ENCODE measurements at regions not wholly inside any gene's neighbourhood (a gene's known extent, or its start where the extent isn't known, plus 50 kb on each side); places are given as distances from the start of the nearest gene placed in this dataset.

- no peaks in the 10 kb centered on the region for H3K27me3 ChIP-seq (ENCODE audit: control insufficient read depth, insufficient read depth, low read length)
- H3K4me3 ChIP-seq (ENCODE audit: low read length) = no peak overlapping the region
- no peak overlapping the region for H3K27ac ChIP-seq (ENCODE audit: low read length)
- H3K9me3 ChIP-seq (ENCODE audit: control insufficient read depth, insufficient read depth, low read length) = no peaks in the 10 kb centered on the region
- H3K4me1 ChIP-seq (ENCODE audit: control insufficient read depth, insufficient read depth, low read length) = no peaks in the 10 kb centered on the region
- DNase-seq (ENCODE audit: low read depth, low spot score) = no peak
- H3K36me3 ChIP-seq (ENCODE audit: control insufficient read depth, insufficient read depth, low read length) = no peaks in the 10 kb centered on the region
- WGBS (ENCODE audit: insufficient coverage, insufficient read length) = no CpG with 5 or more reads among the region's 2 CpGs
Measured at GRCh38 chr2:220995581-220995980, 576.5 kb downstream of the EPHA4 start.

DNA sequence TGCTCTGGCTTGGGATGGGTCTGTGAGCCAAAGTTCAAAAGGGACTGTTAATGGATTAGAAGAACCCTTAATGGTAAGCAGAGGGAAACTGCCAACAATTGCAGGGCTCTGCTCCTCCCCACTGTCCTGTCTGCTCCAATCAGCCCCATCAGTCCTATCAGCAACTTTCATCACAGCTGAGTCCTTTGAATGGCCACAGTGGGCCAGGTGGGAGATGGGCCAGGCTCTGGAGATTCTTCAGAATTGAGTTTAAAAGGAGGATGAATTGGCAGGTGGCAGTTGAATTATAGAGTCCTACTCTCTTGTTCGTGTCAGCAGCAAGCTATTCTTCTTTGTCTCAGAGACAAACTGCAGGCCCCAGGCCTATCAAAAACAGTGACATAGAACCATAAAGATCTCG lies 573.9 kb downstream of the EPHA4 start:
- no peak overlapping the region for H3K4me3 ChIP-seq (ENCODE audit: low read length)
- WGBS (ENCODE audit: insufficient coverage, insufficient read length) = no CpG with 5 or more reads among the region's 2 CpGs
- no peak overlapping the region for H3K27ac ChIP-seq (ENCODE audit: low read length)
- no peaks in the 10 kb centered on the region for H3K27me3 ChIP-seq (ENCODE audit: control insufficient read depth, insufficient read depth, low read length)
- no peaks in the 10 kb centered on the region for H3K4me1 ChIP-seq (ENCODE audit: control insufficient read depth, insufficient read depth, low read length)
- no peak for DNase-seq (ENCODE audit: low read depth, low spot score)
- H3K36me3 ChIP-seq (ENCODE audit: control insufficient read depth, insufficient read depth, low read length) = no peaks in the 10 kb centered on the region
- H3K9me3 ChIP-seq (ENCODE audit: control insufficient read depth, insufficient read depth, low read length) = no peaks in the 10 kb centered on the region

DNA sequence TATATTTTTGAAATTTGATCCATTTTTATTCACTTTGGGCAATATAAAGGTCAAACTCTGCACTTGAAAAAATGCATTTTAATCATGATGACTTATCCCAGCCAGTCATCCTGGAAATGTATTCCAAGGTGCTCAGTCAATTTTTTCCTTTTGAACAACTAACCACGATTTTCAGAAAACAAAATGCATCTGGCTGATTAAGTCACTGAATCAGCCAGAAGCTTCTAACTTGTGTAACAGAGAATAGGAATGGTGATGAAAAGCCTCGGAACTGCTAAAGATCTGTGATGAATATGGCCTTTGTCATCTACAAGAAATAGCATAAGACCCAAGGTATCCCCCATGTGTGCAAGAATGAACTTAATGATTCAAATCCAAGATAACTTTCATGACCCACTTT lies 572.7 kb downstream of the EPHA4 start:
- H3K27ac ChIP-seq (ENCODE audit: low read length) = no peak overlapping the region
- no peaks in the 10 kb centered on the region for H3K4me1 ChIP-seq (ENCODE audit: control insufficient read depth, insufficient read depth, low read length)
- WGBS (ENCODE audit: insufficient coverage, insufficient read length) = no CpG with 5 or more reads among the region's 2 CpGs
- H3K4me3 ChIP-seq (ENCODE audit: low read length) = no peak overlapping the region
- H3K27me3 ChIP-seq (ENCODE audit: control insufficient read depth, insufficient read depth, low read length) = no peaks in the 10 kb centered on the region
- H3K9me3 ChIP-seq (ENCODE audit: control insufficient read depth, insufficient read depth, low read length) = no peaks in the 10 kb centered on the region
- DNase-seq (ENCODE audit: low read depth, low spot score) = no peak
- no peaks in the 10 kb centered on the region for H3K36me3 ChIP-seq (ENCODE audit: control insufficient read depth, insufficient read depth, low read length)

GRCh38 chr2:221001381-221001801 lies 570.7 kb downstream of the EPHA4 start:
- no peak overlapping the region for H3K27ac ChIP-seq (ENCODE audit: low read length)
- H3K9me3 ChIP-seq (ENCODE audit: control insufficient read depth, insufficient read depth, low read length) = no peaks in the 10 kb centered on the region
- H3K4me3 ChIP-seq (ENCODE audit: low read length) = no peak overlapping the region
- no peaks in the 10 kb centered on the region for H3K36me3 ChIP-seq (ENCODE audit: control insufficient read depth, insufficient read depth, low read length)
- DNase-seq (ENCODE audit: low read depth, low spot score) = no peak
- no peaks in the 10 kb centered on the region for H3K27me3 ChIP-seq (ENCODE audit: control insufficient read depth, insufficient read depth, low read length)
- no CpG with 5 or more reads among the region's 2 CpGs for WGBS (ENCODE audit: insufficient coverage, insufficient read length)
- H3K4me1 ChIP-seq (ENCODE audit: control insufficient read depth, insufficient read depth, low read length) = no peaks in the 10 kb centered on the region

DNA sequence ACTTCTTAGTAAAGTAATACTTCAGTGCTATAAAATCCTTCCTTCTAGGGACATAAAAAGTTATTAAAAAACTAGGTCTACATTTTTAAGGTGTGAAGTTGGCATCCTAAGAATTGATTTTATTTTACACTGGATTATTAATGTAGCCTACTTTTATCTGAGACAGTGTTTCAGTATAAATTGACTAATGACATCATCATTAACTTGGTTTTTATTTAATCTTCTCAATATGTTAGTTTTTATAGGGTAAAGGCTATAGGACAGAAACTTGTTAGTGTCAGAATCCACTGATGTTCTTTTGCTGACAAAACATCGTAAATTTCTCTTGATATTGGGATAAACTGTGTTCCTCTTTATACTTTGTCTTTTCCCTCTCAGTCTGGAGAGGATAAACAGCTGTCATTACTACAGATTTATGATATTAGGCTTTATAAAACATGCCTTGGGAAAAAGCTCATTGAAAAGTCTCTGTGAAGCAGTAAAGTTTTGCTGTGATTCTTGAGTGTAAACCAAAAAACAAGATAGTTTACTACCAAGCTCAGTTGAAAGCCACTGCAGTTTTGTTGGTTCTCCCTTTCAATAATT lies 569.9 kb downstream of the EPHA4 start:
- WGBS (ENCODE audit: insufficient coverage, insufficient read length) = no CpG with 5 or more reads among the region's 1 CpG
- H3K36me3 ChIP-seq (ENCODE audit: control insufficient read depth, insufficient read depth, low read length) = no peaks in the 10 kb centered on the region
- no peaks in the 10 kb centered on the region for H3K27me3 ChIP-seq (ENCODE audit: control insufficient read depth, insufficient read depth, low read length)
- H3K9me3 ChIP-seq (ENCODE audit: control insufficient read depth, insufficient read depth, low read length) = no peaks in the 10 kb centered on the region
- H3K4me3 ChIP-seq (ENCODE audit: low read length) = no peak overlapping the region
- no peak for DNase-seq (ENCODE audit: low read depth, low spot score)
- H3K4me1 ChIP-seq (ENCODE audit: control insufficient read depth, insufficient read depth, low read length) = no peaks in the 10 kb centered on the region
- H3K27ac ChIP-seq (ENCODE audit: low read length) = no peak overlapping the region

- Histone ChIP-seq H3K9me3 (ENCODE audit: control insufficient read depth, insufficient read depth, low read length) (no peaks in the 10 kb centered on the region), H3K4me1 (ENCODE audit: control insufficient read depth, insufficient read depth, low read length) (no peaks in the 10 kb centered on the region), H3K27me3 (ENCODE audit: control insufficient read depth, insufficient read depth, low read length) (no peaks in the 10 kb centered on the region), H3K36me3 (ENCODE audit: control insufficient read depth, insufficient read depth, low read length) (no peaks in the 10 kb centered on the region), H3K27ac (ENCODE audit: low read length) (no peak overlapping the region), H3K4me3 (ENCODE audit: low read length) (no peak overlapping the region)
- WGBS (ENCODE audit: insufficient coverage, insufficient read length) = no CpG with 5 or more reads among the region's 3 CpGs
- no peak for DNase-seq (ENCODE audit: low read depth, low spot score)
Measured at GRCh38 chr2:221005338-221005737, 566.8 kb downstream of the EPHA4 start.

- H3K4me1 ChIP-seq (ENCODE audit: control insufficient read depth, insufficient read depth, low read length) = no peaks in the 10 kb centered on the region
- no peaks in the 10 kb centered on the region for H3K27me3 ChIP-seq (ENCODE audit: control insufficient read depth, insufficient read depth, low read length)
- no peak overlapping the region for H3K27ac ChIP-seq (ENCODE audit: low read length)
- DNase-seq (ENCODE audit: low read depth, low spot score) = no peak
- no peak overlapping the region for H3K4me3 ChIP-seq (ENCODE audit: low read length)
- no peaks in the 10 kb centered on the region for H3K36me3 ChIP-seq (ENCODE audit: control insufficient read depth, insufficient read depth, low read length)
- H3K9me3 ChIP-seq (ENCODE audit: control insufficient read depth, insufficient read depth, low read length) = no peaks in the 10 kb centered on the region
Measured at GRCh38 chr2:221006084-221006483, 566.0 kb downstream of the EPHA4 start.

- Histone ChIP-seq H3K27ac (ENCODE audit: low read length) (no peak overlapping the region), H3K36me3 (ENCODE audit: control insufficient read depth, insufficient read depth, low read length) (no peaks in the 10 kb centered on the region), H3K4me1 (ENCODE audit: control insufficient read depth, insufficient read depth, low read length) (no peaks in the 10 kb centered on the region), H3K9me3 (ENCODE audit: control insufficient read depth, insufficient read depth, low read length) (no peaks in the 10 kb centered on the region), H3K4me3 (ENCODE audit: low read length) (no peak overlapping the region), H3K27me3 (ENCODE audit: control insufficient read depth, insufficient read depth, low read length) (no peaks in the 10 kb centered on the region)
- no peak for DNase-seq (ENCODE audit: low read depth, low spot score)
- no CpG with 5 or more reads among the region's 2 CpGs for WGBS (ENCODE audit: insufficient coverage, insufficient read length)
Measured at GRCh38 chr2:221016551-221016950, 555.6 kb downstream of the EPHA4 start.

GRCh38 chr2:221018262-221018661 lies 553.8 kb downstream of the EPHA4 start:
- no peak for DNase-seq (ENCODE audit: low read depth, low spot score)
- no peak overlapping the region for H3K4me3 ChIP-seq (ENCODE audit: low read length)
- no peaks in the 10 kb centered on the region for H3K4me1 ChIP-seq (ENCODE audit: control insufficient read depth, insufficient read depth, low read length)
- H3K36me3 ChIP-seq (ENCODE audit: control insufficient read depth, insufficient read depth, low read length) = no peaks in the 10 kb centered on the region
- WGBS (ENCODE audit: insufficient coverage, insufficient read length) = no CpG with 5 or more reads among the region's 1 CpG
- no peaks in the 10 kb centered on the region for H3K27me3 ChIP-seq (ENCODE audit: control insufficient read depth, insufficient read depth, low read length)
- no peak overlapping the region for H3K27ac ChIP-seq (ENCODE audit: low read length)
- H3K9me3 ChIP-seq (ENCODE audit: control insufficient read depth, insufficient read depth, low read length) = no peaks in the 10 kb centered on the region

DNA sequence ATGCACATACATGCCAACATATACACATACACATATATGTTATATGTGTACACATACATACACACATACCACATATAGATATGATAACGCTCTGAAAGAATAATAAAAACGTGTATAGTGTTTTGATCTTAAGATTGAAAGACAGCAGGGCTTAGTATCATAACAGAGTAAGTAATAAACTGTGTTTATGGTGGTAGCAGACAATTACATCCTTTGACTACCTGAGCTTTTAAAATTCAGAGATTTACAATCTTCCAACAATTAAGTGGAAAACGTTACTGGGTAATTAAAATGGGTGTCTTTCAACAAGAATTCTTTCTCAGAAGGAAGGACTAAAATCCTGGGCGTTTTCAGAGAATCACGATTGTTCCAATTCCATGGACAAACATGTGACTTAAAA lies 552.4 kb downstream of the EPHA4 start:
- H3K4me3 ChIP-seq (ENCODE audit: low read length) = no peak overlapping the region
- H3K27ac ChIP-seq (ENCODE audit: low read length) = no peak overlapping the region
- H3K27me3 ChIP-seq (ENCODE audit: control insufficient read depth, insufficient read depth, low read length) = no peaks in the 10 kb centered on the region
- WGBS (ENCODE audit: insufficient coverage, insufficient read length) = no CpG with 5 or more reads among the region's 5 CpGs
- no peaks in the 10 kb centered on the region for H3K4me1 ChIP-seq (ENCODE audit: control insufficient read depth, insufficient read depth, low read length)
- no peaks in the 10 kb centered on the region for H3K36me3 ChIP-seq (ENCODE audit: control insufficient read depth, insufficient read depth, low read length)
- no peaks in the 10 kb centered on the region for H3K9me3 ChIP-seq (ENCODE audit: control insufficient read depth, insufficient read depth, low read length)
- no peak for DNase-seq (ENCODE audit: low read depth, low spot score)

DNA sequence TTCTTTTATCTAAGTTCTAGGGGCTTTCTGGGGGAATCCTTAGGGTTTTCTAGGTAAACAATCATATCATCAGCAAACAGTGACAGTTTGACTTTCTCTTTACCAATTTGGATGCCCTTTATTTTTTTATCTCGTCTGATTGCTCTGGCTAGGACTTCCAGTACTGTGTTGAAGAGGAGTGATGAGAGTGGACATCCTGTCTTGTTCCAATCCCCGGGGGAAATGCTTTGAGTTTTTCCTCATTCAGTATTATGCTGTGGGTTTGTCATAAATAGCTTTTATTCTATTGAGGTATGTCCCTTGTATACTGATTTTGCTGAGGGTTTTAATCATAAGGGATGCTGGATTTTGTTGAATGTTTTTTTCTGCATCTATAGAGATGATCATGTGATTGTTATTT lies 549.5 kb downstream of the EPHA4 start:
- H3K9me3 ChIP-seq (ENCODE audit: control insufficient read depth, insufficient read depth, low read length) = no peaks in the 10 kb centered on the region
- no peaks in the 10 kb centered on the region for H3K4me1 ChIP-seq (ENCODE audit: control insufficient read depth, insufficient read depth, low read length)
- no peak for DNase-seq (ENCODE audit: low read depth, low spot score)
- no peaks in the 10 kb centered on the region for H3K36me3 ChIP-seq (ENCODE audit: control insufficient read depth, insufficient read depth, low read length)
- no peaks in the 10 kb centered on the region for H3K27me3 ChIP-seq (ENCODE audit: control insufficient read depth, insufficient read depth, low read length)
- no CpG with 5 or more reads among the region's 2 CpGs for WGBS (ENCODE audit: insufficient coverage, insufficient read length)
- no peak overlapping the region for H3K4me3 ChIP-seq (ENCODE audit: low read length)
- no peak overlapping the region for H3K27ac ChIP-seq (ENCODE audit: low read length)
